ENCODE measurements at regions not wholly inside any gene's neighbourhood (a gene's known extent, or its start where the extent isn't known, plus 50 kb on each side); places are given as distances from the start of the nearest gene placed in this dataset.

GRCh38 chr12:127179176-127179575 lies 1087.8 kb upstream of the TMEM132C start:
- no peak for DNase-seq (ENCODE audit: low spot score)
- H3K27ac Mint-ChIP-seq = no peak overlapping the region
- POLR2A ChIA-PET = no interaction called here
- H3K9me3 Mint-ChIP-seq = peaks cover 70% of the 10 kb centered on the region
- H3K4me3 Mint-ChIP-seq = no peak overlapping the region
- TF ChIP-seq ATF2 (CRISPR knock-in tag; IDR thresholded peaks at IDR 0.05; ENCODE audit: borderline replicate concordance, low read depth) (no peak), HMGA2 (CRISPR knock-in tag; IDR thresholded peaks at IDR 0.05) (peak; percentile 46; the same call in 1 of the 2 replicates)
- CTCF ChIA-PET = no interaction called here
- no peaks in the 10 kb centered on the region for H3K4me1 Mint-ChIP-seq
- peaks cover 51% of the 10 kb centered on the region for H3K36me3 Mint-ChIP-seq
- peaks cover 3% of the 10 kb centered on the region; the same call in 1 of the 2 replicates for H3K27me3 Mint-ChIP-seq (ENCODE audit: low read depth)
- no peak for ATAC-seq

DNA sequence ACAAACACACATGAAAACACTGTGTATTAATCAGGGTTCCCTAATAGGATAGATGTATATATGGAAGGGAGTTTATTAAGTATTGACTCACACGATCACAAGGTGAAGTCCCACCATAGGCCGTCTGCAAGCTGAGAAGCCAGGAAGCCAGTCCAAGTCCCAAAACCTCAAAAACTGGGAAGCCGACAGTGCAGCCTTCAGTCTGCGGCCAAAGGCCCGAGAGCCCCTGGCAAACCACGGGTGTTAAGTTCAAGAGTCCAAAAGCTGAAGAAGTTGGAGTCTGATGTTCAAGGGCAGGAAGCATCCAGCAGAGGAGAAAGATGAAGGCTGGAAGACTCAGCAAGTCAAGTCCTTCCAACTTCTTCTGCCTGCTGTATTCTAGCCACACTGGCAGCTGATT lies 1085.0 kb upstream of the TMEM132C start:
- ChIA-PET CTCF (no interaction called here), POLR2A (no interaction called here)
- H3K4me1 Mint-ChIP-seq = no peaks in the 10 kb centered on the region
- peaks cover 50% of the 10 kb centered on the region for H3K36me3 Mint-ChIP-seq
- no peak overlapping the region for H3K27ac Mint-ChIP-seq
- ATAC-seq (no peak), DNase-seq (ENCODE audit: low spot score) (no peak)
- H3K4me3 Mint-ChIP-seq = no peak overlapping the region
- H3K9me3 Mint-ChIP-seq = peaks cover 66% of the 10 kb centered on the region
- TF ChIP-seq, protein P1, sequence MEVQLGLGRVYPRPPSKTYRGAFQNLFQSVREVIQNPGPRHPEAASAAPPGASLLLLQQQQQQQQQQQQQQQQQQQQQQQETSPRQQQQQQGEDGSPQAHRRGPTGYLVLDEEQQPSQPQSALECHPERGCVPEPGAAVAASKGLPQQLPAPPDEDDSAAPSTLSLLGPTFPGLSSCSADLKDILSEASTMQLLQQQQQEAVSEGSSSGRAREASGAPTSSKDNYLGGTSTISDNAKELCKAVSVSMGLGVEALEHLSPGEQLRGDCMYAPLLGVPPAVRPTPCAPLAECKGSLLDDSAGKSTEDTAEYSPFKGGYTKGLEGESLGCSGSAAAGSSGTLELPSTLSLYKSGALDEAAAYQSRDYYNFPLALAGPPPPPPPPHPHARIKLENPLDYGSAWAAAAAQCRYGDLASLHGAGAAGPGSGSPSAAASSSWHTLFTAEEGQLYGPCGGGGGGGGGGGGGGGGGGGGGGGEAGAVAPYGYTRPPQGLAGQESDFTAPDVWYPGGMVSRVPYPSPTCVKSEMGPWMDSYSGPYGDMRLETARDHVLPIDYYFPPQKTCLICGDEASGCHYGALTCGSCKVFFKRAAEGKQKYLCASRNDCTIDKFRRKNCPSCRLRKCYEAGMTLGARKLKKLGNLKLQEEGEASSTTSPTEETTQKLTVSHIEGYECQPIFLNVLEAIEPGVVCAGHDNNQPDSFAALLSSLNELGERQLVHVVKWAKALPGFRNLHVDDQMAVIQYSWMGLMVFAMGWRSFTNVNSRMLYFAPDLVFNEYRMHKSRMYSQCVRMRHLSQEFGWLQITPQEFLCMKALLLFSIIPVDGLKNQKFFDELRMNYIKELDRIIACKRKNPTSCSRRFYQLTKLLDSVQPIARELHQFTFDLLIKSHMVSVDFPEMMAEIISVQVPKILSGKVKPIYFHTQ (CRISPR knock-in tag; IDR thresholded peaks at IDR 0.05) = no peak
- no peak for TF ChIP-seq GTF2I (CRISPR knock-in tag; conservative IDR thresholded peaks at IDR 0.05)
- 0 out of 2 replicates have a peak, but pooled peaks cover 3% of the 10 kb centered on the region for H3K27me3 Mint-ChIP-seq (ENCODE audit: low read depth)

DNA sequence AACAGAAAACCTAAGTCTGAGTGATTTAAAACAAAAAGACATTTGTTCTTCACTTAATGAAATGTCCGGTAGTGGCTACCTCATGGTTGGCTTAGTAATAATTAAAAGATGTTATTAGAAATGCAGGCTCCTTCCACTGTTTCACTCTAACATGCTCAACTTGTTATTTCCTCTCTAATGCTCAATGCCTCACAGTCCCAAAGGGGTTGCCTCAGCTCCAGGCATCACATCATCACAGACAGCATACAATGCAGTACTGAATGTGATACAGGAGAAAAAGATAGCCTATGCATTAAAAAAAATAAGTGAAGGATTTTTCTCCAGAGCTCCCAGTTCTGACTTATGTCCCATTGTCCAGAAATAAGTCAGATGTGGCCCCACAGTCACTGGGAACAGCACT lies 1077.0 kb upstream of the TMEM132C start:
- no peak overlapping the region for H3K4me3 Mint-ChIP-seq
- POLR2A ChIA-PET = no interaction called here

More for the DNA sequence above, 1077.0 kb upstream of the TMEM132C start:
- ATAC-seq (no peak), DNase-seq (ENCODE audit: low spot score) (no peak)
- Mint-ChIP-seq H3K9me3 (peaks cover 72% of the 10 kb centered on the region), H3K4me1 (no peaks in the 10 kb centered on the region), H3K36me3 (peaks cover 51% of the 10 kb centered on the region), H3K27me3 (ENCODE audit: low read depth) (peaks cover 8% of the 10 kb centered on the region), H3K27ac (no peak overlapping the region)
- TF ChIP-seq NR1H2 (CRISPR knock-in tag; IDR thresholded peaks at IDR 0.05) (no peak), FOXK1 (CRISPR knock-in tag; IDR thresholded peaks at IDR 0.05) (no peak), CBFB (CRISPR knock-in tag; IDR thresholded peaks at IDR 0.05; ENCODE audit: low read depth) (no peak), JAZF1 (CRISPR knock-in tag; IDR thresholded peaks at IDR 0.05) (no peak), ATF6 (CRISPR knock-in tag; IDR thresholded peaks at IDR 0.05) (no peak), TEAD4 (CRISPR knock-in tag; IDR thresholded peaks at IDR 0.05) (no peak), FOXJ3 (CRISPR knock-in tag; IDR thresholded peaks at IDR 0.05; ENCODE audit: borderline replicate concordance) (no peak)
- TF ChIP-seq, protein P2, sequence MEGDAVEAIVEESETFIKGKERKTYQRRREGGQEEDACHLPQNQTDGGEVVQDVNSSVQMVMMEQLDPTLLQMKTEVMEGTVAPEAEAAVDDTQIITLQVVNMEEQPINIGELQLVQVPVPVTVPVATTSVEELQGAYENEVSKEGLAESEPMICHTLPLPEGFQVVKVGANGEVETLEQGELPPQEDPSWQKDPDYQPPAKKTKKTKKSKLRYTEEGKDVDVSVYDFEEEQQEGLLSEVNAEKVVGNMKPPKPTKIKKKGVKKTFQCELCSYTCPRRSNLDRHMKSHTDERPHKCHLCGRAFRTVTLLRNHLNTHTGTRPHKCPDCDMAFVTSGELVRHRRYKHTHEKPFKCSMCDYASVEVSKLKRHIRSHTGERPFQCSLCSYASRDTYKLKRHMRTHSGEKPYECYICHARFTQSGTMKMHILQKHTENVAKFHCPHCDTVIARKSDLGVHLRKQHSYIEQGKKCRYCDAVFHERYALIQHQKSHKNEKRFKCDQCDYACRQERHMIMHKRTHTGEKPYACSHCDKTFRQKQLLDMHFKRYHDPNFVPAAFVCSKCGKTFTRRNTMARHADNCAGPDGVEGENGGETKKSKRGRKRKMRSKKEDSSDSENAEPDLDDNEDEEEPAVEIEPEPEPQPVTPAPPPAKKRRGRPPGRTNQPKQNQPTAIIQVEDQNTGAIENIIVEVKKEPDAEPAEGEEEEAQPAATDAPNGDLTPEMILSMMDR (IDR thresholded peaks at IDR 0.05) = no peak
- TF ChIP-seq, protein P3, sequence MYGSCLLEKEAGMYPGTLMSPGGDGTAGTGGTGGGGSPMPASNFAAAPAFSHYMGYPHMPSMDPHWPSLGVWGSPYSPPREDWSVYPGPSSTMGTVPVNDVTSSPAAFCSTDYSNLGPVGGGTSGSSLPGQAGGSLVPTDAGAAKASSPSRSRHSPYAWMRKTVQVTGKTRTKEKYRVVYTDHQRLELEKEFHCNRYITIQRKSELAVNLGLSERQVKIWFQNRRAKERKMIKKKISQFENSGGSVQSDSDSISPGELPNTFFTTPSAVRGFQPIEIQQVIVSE (CRISPR knock-in tag; IDR thresholded peaks at IDR 0.05; ENCODE audit: borderline replicate concordance) = no peak
- CTCF ChIA-PET = no interaction called here
